ENCODE measurements at regions not wholly inside any gene's neighbourhood (a gene's known extent, or its start where the extent isn't known, plus 50 kb on each side); places are given as distances from the start of the nearest gene placed in this dataset.

DNA sequence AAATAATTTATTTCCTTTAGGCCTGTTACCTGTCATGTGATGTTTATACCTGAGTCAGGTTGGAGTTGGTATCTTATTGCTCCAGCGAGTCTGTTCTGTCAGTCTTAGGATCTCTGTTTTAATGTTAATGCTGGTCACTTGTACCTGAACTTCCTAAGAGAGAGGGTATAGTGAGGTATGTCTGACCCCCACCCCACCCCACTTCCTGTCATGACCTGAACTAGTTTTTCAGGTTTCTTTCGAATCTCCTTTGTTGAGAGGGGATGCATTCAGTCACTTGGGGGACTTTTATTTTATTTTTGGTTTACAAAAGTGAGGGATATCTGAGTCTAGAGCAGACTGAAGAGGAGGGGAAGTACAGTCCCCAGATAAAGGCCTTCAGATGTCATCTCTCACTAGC lies 769.0 kb upstream of the COBL start:
- intact Hi-C loops (cut with DNase I) = no loop called here
- Histone ChIP-seq H3K27me3 (replicated peaks; ENCODE audit: insufficient read depth) (no peaks in the 10 kb centered on the region), H3K4me3 (no peak overlapping the region), H3K4me1 (replicated peaks) (no peaks in the 10 kb centered on the region), H3K27ac (no peak overlapping the region), H3K9me3 (no peaks in the 10 kb centered on the region), H3K36me3 (no peaks in the 10 kb centered on the region)
- no peak for DNase-seq (ENCODE audit: low spot score)
- WGBS = 53% methylated on average over 2 of the region's 2 CpGs
- TF ChIP-seq POLR2AphosphoS5 (IDR thresholded peaks at IDR 0.05) (no peak), POLR2A (IDR thresholded peaks at IDR 0.05) (no peak)
- TF ChIP-seq, protein P1, sequence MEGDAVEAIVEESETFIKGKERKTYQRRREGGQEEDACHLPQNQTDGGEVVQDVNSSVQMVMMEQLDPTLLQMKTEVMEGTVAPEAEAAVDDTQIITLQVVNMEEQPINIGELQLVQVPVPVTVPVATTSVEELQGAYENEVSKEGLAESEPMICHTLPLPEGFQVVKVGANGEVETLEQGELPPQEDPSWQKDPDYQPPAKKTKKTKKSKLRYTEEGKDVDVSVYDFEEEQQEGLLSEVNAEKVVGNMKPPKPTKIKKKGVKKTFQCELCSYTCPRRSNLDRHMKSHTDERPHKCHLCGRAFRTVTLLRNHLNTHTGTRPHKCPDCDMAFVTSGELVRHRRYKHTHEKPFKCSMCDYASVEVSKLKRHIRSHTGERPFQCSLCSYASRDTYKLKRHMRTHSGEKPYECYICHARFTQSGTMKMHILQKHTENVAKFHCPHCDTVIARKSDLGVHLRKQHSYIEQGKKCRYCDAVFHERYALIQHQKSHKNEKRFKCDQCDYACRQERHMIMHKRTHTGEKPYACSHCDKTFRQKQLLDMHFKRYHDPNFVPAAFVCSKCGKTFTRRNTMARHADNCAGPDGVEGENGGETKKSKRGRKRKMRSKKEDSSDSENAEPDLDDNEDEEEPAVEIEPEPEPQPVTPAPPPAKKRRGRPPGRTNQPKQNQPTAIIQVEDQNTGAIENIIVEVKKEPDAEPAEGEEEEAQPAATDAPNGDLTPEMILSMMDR (IDR thresholded peaks at IDR 0.05) = no peak

DNA sequence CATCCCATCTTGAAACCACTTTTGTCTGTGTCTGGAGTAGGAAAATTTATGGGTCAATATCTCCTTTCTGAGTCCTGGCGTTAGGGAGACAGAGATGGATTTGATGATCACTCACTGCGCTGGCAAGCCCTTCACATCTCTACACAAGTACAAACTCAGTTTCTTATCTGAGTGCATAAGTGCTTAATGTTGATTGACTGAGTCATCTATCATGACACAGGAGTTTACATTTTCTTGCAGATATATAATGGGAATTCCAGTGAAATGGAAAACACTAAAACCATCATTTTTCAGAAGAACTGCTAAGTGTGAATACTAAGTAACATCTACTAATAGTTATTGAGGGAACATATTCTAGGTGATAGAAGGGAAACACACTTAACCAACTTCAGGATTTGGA lies 763.9 kb upstream of the COBL start:
- Histone ChIP-seq H3K4me1 (replicated peaks) (no peaks in the 10 kb centered on the region), H3K9me3 (no peaks in the 10 kb centered on the region), H3K36me3 (no peaks in the 10 kb centered on the region), H3K27ac (no peak overlapping the region), H3K4me3 (no peak overlapping the region), H3K27me3 (replicated peaks; ENCODE audit: insufficient read depth) (no peaks in the 10 kb centered on the region)
- intact Hi-C loops (cut with DNase I) = no loop called here
- WGBS = 49% methylated on average over 2 of the region's 2 CpGs
- no peak for DNase-seq (ENCODE audit: low spot score)
- TF ChIP-seq POLR2AphosphoS5 (IDR thresholded peaks at IDR 0.05) (no peak), POLR2A (IDR thresholded peaks at IDR 0.05) (no peak)
- TF ChIP-seq, protein P1 (IDR thresholded peaks at IDR 0.05) = no peak

DNA sequence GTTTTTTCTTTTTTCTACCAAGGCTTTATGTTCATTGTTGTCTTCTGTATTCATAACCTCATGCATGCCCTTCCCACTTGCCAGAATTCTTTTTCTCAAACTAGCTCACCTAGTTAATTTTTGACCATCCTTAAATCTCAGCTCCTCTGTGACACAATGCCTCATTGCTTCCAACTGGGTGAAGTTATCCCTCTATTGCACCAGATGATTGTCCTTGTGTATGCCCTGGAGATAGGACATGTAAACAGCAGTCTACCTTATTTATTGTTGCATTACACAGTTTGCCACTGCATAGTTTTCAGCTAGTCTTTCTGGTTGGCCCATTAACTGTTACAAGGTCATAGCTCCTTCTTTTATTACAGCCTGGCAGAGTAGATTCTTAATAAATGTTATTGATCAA lies 763.1 kb upstream of the COBL start:
- no peak for DNase-seq (ENCODE audit: low spot score)
- intact Hi-C loops (cut with DNase I) = no loop called here
- Histone ChIP-seq H3K4me3 (no peak overlapping the region), H3K27ac (no peak overlapping the region), H3K36me3 (no peaks in the 10 kb centered on the region), H3K27me3 (replicated peaks; ENCODE audit: insufficient read depth) (no peaks in the 10 kb centered on the region), H3K9me3 (no peaks in the 10 kb centered on the region), H3K4me1 (replicated peaks) (no peaks in the 10 kb centered on the region)
- TF ChIP-seq, protein P1 (IDR thresholded peaks at IDR 0.05) = no peak
- TF ChIP-seq POLR2AphosphoS5 (IDR thresholded peaks at IDR 0.05) (no peak), POLR2A (IDR thresholded peaks at IDR 0.05) (no peak)

DNA sequence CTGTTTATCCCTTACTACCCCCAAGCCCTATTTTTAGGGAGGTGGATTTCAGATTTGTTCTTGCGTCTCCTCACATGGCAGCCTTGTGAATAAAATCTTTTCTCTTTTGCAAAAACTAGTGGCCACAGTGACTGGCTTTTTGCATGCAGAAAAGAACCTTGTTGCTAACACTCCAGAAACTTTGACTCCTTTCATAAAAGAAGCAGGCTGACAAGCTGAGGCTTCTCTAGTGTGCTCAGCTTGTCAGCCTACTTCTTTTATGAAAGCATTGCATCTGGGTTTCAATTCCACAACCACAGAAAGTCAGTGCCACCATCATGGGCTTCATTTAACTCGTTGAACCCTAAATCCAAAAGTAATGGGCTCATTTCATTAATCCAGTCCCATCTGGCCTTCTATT lies 761.0 kb upstream of the COBL start:
- Histone ChIP-seq H3K27ac (no peak overlapping the region), H3K4me3 (no peak overlapping the region), H3K9me3 (no peaks in the 10 kb centered on the region), H3K36me3 (no peaks in the 10 kb centered on the region), H3K27me3 (replicated peaks; ENCODE audit: insufficient read depth) (no peaks in the 10 kb centered on the region), H3K4me1 (replicated peaks) (no peaks in the 10 kb centered on the region)
- no peak for TF ChIP-seq POLR2AphosphoS5 (IDR thresholded peaks at IDR 0.05)
- TF ChIP-seq, protein P1 (IDR thresholded peaks at IDR 0.05) = no peak
- no peak for TF ChIP-seq POLR2A (IDR thresholded peaks at IDR 0.05)
- 88% methylated on average over 2 of the region's 2 CpGs for WGBS
- no peak for DNase-seq (ENCODE audit: low spot score)
- intact Hi-C loops (cut with DNase I) = no loop called here

DNA sequence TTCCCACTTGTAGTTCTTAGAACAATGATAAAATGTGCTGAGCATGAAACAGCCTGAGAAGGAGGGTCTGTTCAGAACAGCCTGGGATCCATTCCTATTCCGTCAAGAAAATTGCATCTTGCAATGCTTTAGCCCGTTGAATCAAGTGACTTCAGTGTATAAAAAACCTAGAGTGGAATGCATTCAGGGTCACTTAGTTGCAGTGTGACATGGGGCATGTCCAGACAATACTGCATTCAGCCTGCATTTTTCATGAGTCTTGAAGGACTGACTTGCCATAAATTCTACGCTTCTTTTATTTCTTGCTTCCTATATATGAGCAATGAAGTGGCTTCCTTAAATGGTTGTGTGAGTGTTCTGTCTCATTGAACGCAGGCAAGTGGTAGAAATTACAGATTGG lies 758.3 kb upstream of the COBL start:
- Histone ChIP-seq H3K4me3 (no peak overlapping the region), H3K27me3 (replicated peaks; ENCODE audit: insufficient read depth) (no peaks in the 10 kb centered on the region), H3K9me3 (no peaks in the 10 kb centered on the region), H3K36me3 (no peaks in the 10 kb centered on the region), H3K27ac (no peak overlapping the region), H3K4me1 (replicated peaks) (no peaks in the 10 kb centered on the region)
- no peak for DNase-seq (ENCODE audit: low spot score)
- 34% methylated on average over 4 of the region's 4 CpGs for WGBS
- TF ChIP-seq POLR2A (IDR thresholded peaks at IDR 0.05) (no peak), POLR2AphosphoS5 (IDR thresholded peaks at IDR 0.05) (no peak)
- TF ChIP-seq, protein P1 (IDR thresholded peaks at IDR 0.05) = no peak
- intact Hi-C loops (cut with DNase I) = no loop called here
